ENCODE measurements at regions not wholly inside any gene's neighbourhood (a gene's known extent, or its start where the extent isn't known, plus 50 kb on each side); places are given as distances from the start of the nearest gene placed in this dataset.
"Not testable (repeated sequence)": the region's sequence is repeated elsewhere in the genome, so short reads cannot be mapped to it uniquely, and the experiment has no call there.

GRCh38 chr21:13843081-13843480 lies 233.5 kb downstream of the POTED start:
- DNase-seq (ENCODE audit: extremely low spot score, unreplicated experiment); H3K36me3 Mint-ChIP-seq (ENCODE audit: unreplicated experiment); H3K27ac Mint-ChIP-seq (ENCODE audit: unreplicated experiment); H3K4me1 Mint-ChIP-seq (ENCODE audit: unreplicated experiment); H3K4me3 Mint-ChIP-seq (ENCODE audit: unreplicated experiment); H3K27me3 Mint-ChIP-seq (ENCODE audit: unreplicated experiment): not testable (repeated sequence)
- H3K9me3 Mint-ChIP-seq (ENCODE audit: unreplicated experiment) = peaks cover 27% of the 10 kb centered on the region

DNA sequence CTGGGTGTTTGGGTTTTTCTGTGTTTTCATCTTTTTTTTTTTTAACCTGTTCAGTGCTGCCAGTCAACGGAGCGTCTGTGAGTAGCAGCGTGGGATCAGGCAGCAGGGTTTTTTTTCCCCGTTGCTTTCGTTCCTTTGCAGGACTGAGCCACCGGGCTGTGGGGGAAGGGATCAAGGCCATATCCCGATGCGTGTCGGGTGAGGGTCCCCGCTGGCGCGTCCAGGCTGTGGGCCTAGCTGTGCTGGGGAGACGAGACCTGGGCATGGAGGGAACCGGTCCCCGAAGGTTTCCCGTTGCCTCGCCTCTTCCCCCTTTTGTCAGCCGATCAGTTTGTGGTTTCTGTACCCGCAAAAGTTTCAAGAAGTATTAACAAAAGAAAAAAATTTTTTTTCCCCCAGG lies 218.1 kb downstream of the POTED start:
- not testable (repeated sequence) for H3K4me1 Mint-ChIP-seq (ENCODE audit: unreplicated experiment); H3K36me3 Mint-ChIP-seq (ENCODE audit: unreplicated experiment); H3K27me3 Mint-ChIP-seq (ENCODE audit: unreplicated experiment); H3K27ac Mint-ChIP-seq (ENCODE audit: unreplicated experiment); DNase-seq (ENCODE audit: extremely low spot score, unreplicated experiment); H3K4me3 Mint-ChIP-seq (ENCODE audit: unreplicated experiment)
- H3K9me3 Mint-ChIP-seq (ENCODE audit: unreplicated experiment) = peaks cover 27% of the 10 kb centered on the region

GRCh38 chr21:13827201-13827600 lies 217.6 kb downstream of the POTED start:
- Mint-ChIP-seq H3K27ac (ENCODE audit: unreplicated experiment) (no peak overlapping the region), H3K9me3 (ENCODE audit: unreplicated experiment) (peaks cover 26% of the 10 kb centered on the region), H3K36me3 (ENCODE audit: unreplicated experiment) (no peaks in the 10 kb centered on the region), H3K4me1 (ENCODE audit: unreplicated experiment) (no peaks in the 10 kb centered on the region), H3K27me3 (ENCODE audit: unreplicated experiment) (no peaks in the 10 kb centered on the region), H3K4me3 (ENCODE audit: unreplicated experiment) (no peak overlapping the region)
- TF ChIP-seq, protein P1, sequence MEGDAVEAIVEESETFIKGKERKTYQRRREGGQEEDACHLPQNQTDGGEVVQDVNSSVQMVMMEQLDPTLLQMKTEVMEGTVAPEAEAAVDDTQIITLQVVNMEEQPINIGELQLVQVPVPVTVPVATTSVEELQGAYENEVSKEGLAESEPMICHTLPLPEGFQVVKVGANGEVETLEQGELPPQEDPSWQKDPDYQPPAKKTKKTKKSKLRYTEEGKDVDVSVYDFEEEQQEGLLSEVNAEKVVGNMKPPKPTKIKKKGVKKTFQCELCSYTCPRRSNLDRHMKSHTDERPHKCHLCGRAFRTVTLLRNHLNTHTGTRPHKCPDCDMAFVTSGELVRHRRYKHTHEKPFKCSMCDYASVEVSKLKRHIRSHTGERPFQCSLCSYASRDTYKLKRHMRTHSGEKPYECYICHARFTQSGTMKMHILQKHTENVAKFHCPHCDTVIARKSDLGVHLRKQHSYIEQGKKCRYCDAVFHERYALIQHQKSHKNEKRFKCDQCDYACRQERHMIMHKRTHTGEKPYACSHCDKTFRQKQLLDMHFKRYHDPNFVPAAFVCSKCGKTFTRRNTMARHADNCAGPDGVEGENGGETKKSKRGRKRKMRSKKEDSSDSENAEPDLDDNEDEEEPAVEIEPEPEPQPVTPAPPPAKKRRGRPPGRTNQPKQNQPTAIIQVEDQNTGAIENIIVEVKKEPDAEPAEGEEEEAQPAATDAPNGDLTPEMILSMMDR (IDR thresholded peaks at IDR 0.05) = no peak
- DNase-seq (ENCODE audit: extremely low spot score, unreplicated experiment) = no peak

DNA sequence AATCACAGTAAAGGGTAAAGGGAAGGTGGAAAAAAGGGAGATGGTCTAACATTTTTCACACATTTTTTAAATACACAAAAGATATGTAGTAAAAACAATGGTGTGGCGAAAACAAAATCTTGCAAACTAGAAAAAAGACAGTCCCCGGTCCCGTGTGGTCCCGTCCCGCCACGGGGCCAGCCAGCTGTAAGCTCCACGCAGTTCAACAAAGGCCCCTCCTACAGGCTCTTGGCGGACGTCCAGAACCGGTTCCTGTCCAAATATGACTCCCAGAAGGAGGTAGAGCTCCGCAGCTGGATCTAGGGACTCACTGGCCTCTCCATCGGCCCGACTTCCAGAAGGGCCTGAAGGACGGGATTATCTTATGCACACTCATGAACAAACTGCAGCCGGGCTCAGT lies 216.9 kb downstream of the POTED start:
- H3K4me3 Mint-ChIP-seq (ENCODE audit: unreplicated experiment); H3K4me1 Mint-ChIP-seq (ENCODE audit: unreplicated experiment); H3K27me3 Mint-ChIP-seq (ENCODE audit: unreplicated experiment); H3K27ac Mint-ChIP-seq (ENCODE audit: unreplicated experiment); DNase-seq (ENCODE audit: extremely low spot score, unreplicated experiment); H3K36me3 Mint-ChIP-seq (ENCODE audit: unreplicated experiment): not testable (repeated sequence)
- peaks cover 21% of the 10 kb centered on the region for H3K9me3 Mint-ChIP-seq (ENCODE audit: unreplicated experiment)

- DNase-seq (ENCODE audit: extremely low spot score, unreplicated experiment); H3K27me3 Mint-ChIP-seq (ENCODE audit: unreplicated experiment); H3K4me1 Mint-ChIP-seq (ENCODE audit: unreplicated experiment); H3K36me3 Mint-ChIP-seq (ENCODE audit: unreplicated experiment); H3K4me3 Mint-ChIP-seq (ENCODE audit: unreplicated experiment); H3K27ac Mint-ChIP-seq (ENCODE audit: unreplicated experiment): not testable (repeated sequence)
- H3K9me3 Mint-ChIP-seq (ENCODE audit: unreplicated experiment) = peaks cover 26% of the 10 kb centered on the region
Observed at GRCh38 chr21:13825218-13825778, 215.7 kb downstream of the POTED start.

DNA sequence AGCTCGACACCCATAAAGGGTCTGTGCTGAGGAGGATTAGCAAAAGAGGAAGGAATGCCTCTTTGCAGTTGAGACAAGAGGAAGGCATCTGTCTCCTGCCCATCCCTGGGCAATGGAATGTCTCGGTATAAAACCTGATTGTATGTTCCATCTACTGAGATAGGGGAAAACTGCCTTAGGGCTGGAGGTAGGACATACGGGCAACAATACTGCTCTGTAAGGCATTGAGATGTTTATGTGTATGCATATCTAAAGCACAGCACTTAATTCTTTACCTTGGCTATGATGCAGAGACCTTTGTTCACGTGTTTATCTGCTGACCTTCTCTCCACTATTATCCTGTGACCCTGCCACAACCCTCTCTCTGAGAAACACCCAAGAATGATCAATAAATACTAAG lies 210.7 kb downstream of the POTED start:
- H3K27ac Mint-ChIP-seq (ENCODE audit: unreplicated experiment); H3K4me1 Mint-ChIP-seq (ENCODE audit: unreplicated experiment); H3K36me3 Mint-ChIP-seq (ENCODE audit: unreplicated experiment); H3K4me3 Mint-ChIP-seq (ENCODE audit: unreplicated experiment); DNase-seq (ENCODE audit: extremely low spot score, unreplicated experiment); H3K27me3 Mint-ChIP-seq (ENCODE audit: unreplicated experiment): not testable (repeated sequence)
- H3K9me3 Mint-ChIP-seq (ENCODE audit: unreplicated experiment) = peaks cover 48% of the 10 kb centered on the region

- DNase-seq (ENCODE audit: extremely low spot score, unreplicated experiment); H3K36me3 Mint-ChIP-seq (ENCODE audit: unreplicated experiment); H3K4me1 Mint-ChIP-seq (ENCODE audit: unreplicated experiment); H3K4me3 Mint-ChIP-seq (ENCODE audit: unreplicated experiment); H3K27ac Mint-ChIP-seq (ENCODE audit: unreplicated experiment); H3K27me3 Mint-ChIP-seq (ENCODE audit: unreplicated experiment): not testable (repeated sequence)
- peaks cover 47% of the 10 kb centered on the region for H3K9me3 Mint-ChIP-seq (ENCODE audit: unreplicated experiment)
Observed at GRCh38 chr21:13812191-13812590, 202.6 kb downstream of the POTED start.

DNA sequence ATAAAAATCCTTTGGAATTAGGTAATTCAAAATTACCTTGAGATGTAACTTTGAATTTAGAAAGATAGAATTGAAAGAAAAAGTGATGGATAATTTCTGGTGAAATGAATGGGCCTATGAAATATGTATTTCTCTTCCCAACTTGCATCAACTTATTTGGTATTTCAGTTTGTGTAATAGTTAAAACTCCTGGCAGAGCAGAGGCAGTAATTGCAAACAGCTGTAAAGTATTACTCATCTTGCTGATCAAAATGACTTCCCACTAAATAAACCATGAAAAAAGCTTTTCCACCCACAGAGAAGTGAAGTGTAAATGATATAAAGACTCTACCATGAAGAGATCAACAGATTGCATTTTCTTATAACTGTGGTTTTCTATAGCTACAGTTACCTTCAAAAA lies 201.0 kb downstream of the POTED start:
- H3K9me3 Mint-ChIP-seq (ENCODE audit: unreplicated experiment) = peaks cover 46% of the 10 kb centered on the region
- H3K27ac Mint-ChIP-seq (ENCODE audit: unreplicated experiment); DNase-seq (ENCODE audit: extremely low spot score, unreplicated experiment); H3K4me3 Mint-ChIP-seq (ENCODE audit: unreplicated experiment); H3K4me1 Mint-ChIP-seq (ENCODE audit: unreplicated experiment); H3K36me3 Mint-ChIP-seq (ENCODE audit: unreplicated experiment); H3K27me3 Mint-ChIP-seq (ENCODE audit: unreplicated experiment): not testable (repeated sequence)

DNA sequence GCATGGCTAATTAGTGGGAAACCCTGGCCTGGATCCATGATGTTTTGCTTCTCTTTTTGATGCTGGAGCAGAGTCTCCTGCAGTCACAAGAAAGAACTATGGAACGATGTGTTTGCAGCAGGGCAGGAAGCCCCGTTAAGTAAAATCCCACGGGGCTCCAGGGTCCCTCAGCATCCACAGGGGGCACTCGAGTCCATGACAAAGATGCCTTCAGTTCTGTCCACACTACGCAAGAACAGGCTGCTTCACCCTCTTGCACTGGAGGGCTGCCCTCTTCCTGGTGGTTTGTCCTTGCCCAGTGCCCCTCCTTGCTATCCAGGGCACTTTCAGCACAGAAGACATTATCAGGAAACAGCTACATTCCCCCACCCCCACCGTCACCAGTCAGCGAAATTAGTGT lies 196.9 kb downstream of the POTED start:
- DNase-seq (ENCODE audit: extremely low spot score, unreplicated experiment); H3K27me3 Mint-ChIP-seq (ENCODE audit: unreplicated experiment); H3K27ac Mint-ChIP-seq (ENCODE audit: unreplicated experiment); H3K36me3 Mint-ChIP-seq (ENCODE audit: unreplicated experiment); H3K4me1 Mint-ChIP-seq (ENCODE audit: unreplicated experiment); H3K4me3 Mint-ChIP-seq (ENCODE audit: unreplicated experiment): not testable (repeated sequence)
- H3K9me3 Mint-ChIP-seq (ENCODE audit: unreplicated experiment) = peaks cover 30% of the 10 kb centered on the region

GRCh38 chr21:13802757-13803156 lies 193.2 kb downstream of the POTED start:
- not testable (repeated sequence) for H3K4me3 Mint-ChIP-seq (ENCODE audit: unreplicated experiment); H3K27ac Mint-ChIP-seq (ENCODE audit: unreplicated experiment); H3K27me3 Mint-ChIP-seq (ENCODE audit: unreplicated experiment); H3K4me1 Mint-ChIP-seq (ENCODE audit: unreplicated experiment); H3K36me3 Mint-ChIP-seq (ENCODE audit: unreplicated experiment); DNase-seq (ENCODE audit: extremely low spot score, unreplicated experiment)
- H3K9me3 Mint-ChIP-seq (ENCODE audit: unreplicated experiment) = peaks cover 28% of the 10 kb centered on the region

Measured in osteocyte (in vitro differentiated cells).